Trophoblast cell (in vitro differentiated cells and primary cell): ENCODE measurements at regions not wholly inside any gene's neighbourhood (a gene's known extent, or its start where the extent isn't known, plus 50 kb on each side); places are given as distances from the start of the nearest gene placed in this dataset.
"Not testable (repeated sequence)": the region's sequence is repeated elsewhere in the genome, so short reads cannot be mapped to it uniquely, and the experiment has no call there.

ENCODE experiments used
- DNase-seq, 2 donors: peaks; one replicate each; pipeline ENCODE4 v3.0.0-alpha.2; 2016
- H2AFZ ChIP-seq: 2 replicates; pipeline ENCODE4 v1.6.1; 2013; ENCODE audit warnings: low read length, moderate library complexity, mild to moderate bottlenecking; ENCODE audit not compliant: insufficient read depth, poor library complexity
- H2AK5ac ChIP-seq: 2 replicates; pipeline ENCODE4 v1.6.1; 2013; ENCODE audit warnings: mild to moderate bottlenecking, low read length
- H2BK120ac ChIP-seq: 2 replicates; pipeline ENCODE4 v1.6.1; 2013; ENCODE audit warnings: low read length, mild to moderate bottlenecking, moderate library complexity; ENCODE audit not compliant: insufficient read depth, poor library complexity
- H2BK12ac ChIP-seq: 2 replicates; pipeline ENCODE4 v1.6.1; 2013; ENCODE audit warnings: mild to moderate bottlenecking, low read length, moderate library complexity
- H2BK5ac ChIP-seq: 2 replicates; pipeline ENCODE4 v1.6.1; 2013; ENCODE audit warnings: low read length, low read depth, moderate library complexity, mild to moderate bottlenecking; ENCODE audit not compliant: poor library complexity
- H3K14ac ChIP-seq: 2 replicates; pipeline ENCODE4 v1.6.1; 2013; ENCODE audit warnings: mild to moderate bottlenecking, low read length
- H3K18ac ChIP-seq: 2 replicates; pipeline ENCODE4 v1.6.1; 2013; ENCODE audit warnings: mild to moderate bottlenecking, low read length
- H3K23ac ChIP-seq: 2 replicates; pipeline ENCODE4 v1.6.1; 2013; ENCODE audit warnings: low read length
- H3K27ac ChIP-seq: 2 replicates; pipeline ENCODE4 v1.5.1; 2013; ENCODE audit warnings: low read depth, mild to moderate bottlenecking, inconsistent platforms, low read length, moderate library complexity
- H3K27me3 ChIP-seq: 2 replicates; pipeline ENCODE4 v1.6.1; 2013; ENCODE audit warnings: inconsistent platforms, mild to moderate bottlenecking, low read length, moderate library complexity; ENCODE audit not compliant: insufficient read depth
- H3K36me3 ChIP-seq, 2 experiments: 1 replicate in 1 of 2; 2 replicates in 1 of 2; pipeline ENCODE4 v1.6.1; 2013; ENCODE audit warnings: low read length in 2 of 2, mild to moderate bottlenecking in 2 of 2, moderate library complexity in 1 of 2; ENCODE audit not compliant: insufficient read depth in 2 of 2, control insufficient read depth in 1 of 2
- H3K4ac ChIP-seq: 2 replicates; pipeline ENCODE4 v1.6.1; 2013; ENCODE audit warnings: low read depth, mild to moderate bottlenecking, low read length, moderate library complexity
- H3K4me1 ChIP-seq, 2 experiments: 1 replicate in 1 of 2; 2 replicates in 1 of 2; pipeline ENCODE4 v1.6.1; 2013; ENCODE audit warnings: low read length in 2 of 2, mild to moderate bottlenecking in 2 of 2, moderate library complexity in 1 of 2; ENCODE audit not compliant: insufficient read depth in 2 of 2, control insufficient read depth in 1 of 2
- H3K4me2 ChIP-seq: 2 replicates; pipeline ENCODE4 v1.6.1; 2013; ENCODE audit warnings: inconsistent platforms, mild to moderate bottlenecking, low read length, moderate library complexity
- H3K4me3 ChIP-seq: 2 replicates; pipeline ENCODE4 v1.5.1; 2013; ENCODE audit warnings: mild to moderate bottlenecking, low read depth, low read length, inconsistent platforms
- H3K79me1 ChIP-seq: one replicate; pipeline ENCODE4 v1.6.1; 2013; ENCODE audit warnings: low read length
- H3K79me2 ChIP-seq: 2 replicates; pipeline ENCODE4 v1.6.1; 2013; ENCODE audit warnings: low read length, mild to moderate bottlenecking; ENCODE audit not compliant: control insufficient read depth, insufficient read depth, poor library complexity
- H3K9ac ChIP-seq: 2 replicates; pipeline ENCODE4 v1.6.1; 2013; ENCODE audit warnings: mild to moderate bottlenecking, low read length
- H3K9me3 ChIP-seq: 2 replicates; pipeline ENCODE4 v1.6.1; 2013; ENCODE audit warnings: low read depth, mild to moderate bottlenecking, control low read depth, inconsistent platforms, low read length; ENCODE audit not compliant: insufficient read depth
- H4K12ac ChIP-seq: 2 replicates; pipeline ENCODE4 v1.6.1; 2013; ENCODE audit warnings: low read depth, mild to moderate bottlenecking, low read length, moderate library complexity
- H4K8ac ChIP-seq: 2 replicates; pipeline ENCODE4 v1.6.1; 2013; ENCODE audit warnings: low read depth, mild to moderate bottlenecking, low read length, moderate library complexity
- H4K91ac ChIP-seq: one replicate; pipeline ENCODE4 v1.6.1; 2013; ENCODE audit warnings: low read depth, mild to moderate bottlenecking, low read length, moderate library complexity
- WGBS: extraction: QIAGEN DNeasy Blood & Tissue Kit; methylation state at CpG from one replicate; pipeline ENCODE4 v1.1.7; 2013; ENCODE audit warnings: missing lambda C conversion rate; ENCODE audit not compliant: insufficient read length, insufficient coverage; ENCODE audit errors: extremely low coverage; 5-methylcytosine and 5-hydroxymethylcytosine counted together

- H3K4me1 ChIP-seq, H3K79me2 ChIP-seq, H3K23ac ChIP-seq, H3K4me2 ChIP-seq, H3K4ac ChIP-seq, H2AK5ac ChIP-seq, H3K36me3 ChIP-seq, H3K79me1 ChIP-seq, H4K12ac ChIP-seq, H3K9me3 ChIP-seq, H2BK5ac ChIP-seq, DNase-seq, H4K91ac ChIP-seq, H3K9ac ChIP-seq, H3K27me3 ChIP-seq, H2BK120ac ChIP-seq, H3K14ac ChIP-seq, H2AFZ ChIP-seq, H3K18ac ChIP-seq, H4K8ac ChIP-seq, H3K27ac ChIP-seq, H2BK12ac ChIP-seq, H3K4me3 ChIP-seq: not testable (repeated sequence)
- no CpG with 5 or more reads among the region's 2 CpGs for WGBS
Observed at GRCh38 chr1:238601604-238602003, 710.9 kb upstream of the ZP4 start.

- H2BK12ac ChIP-seq: no peak overlapping the region
- no peak overlapping the region for H3K9ac ChIP-seq
- no peaks in the 10 kb centered on the region for H3K36me3 ChIP-seq
- H3K79me1 ChIP-seq: no peaks in the 10 kb centered on the region
- H3K27me3 ChIP-seq: no peaks in the 10 kb centered on the region
- no peak overlapping the region for H3K4ac ChIP-seq
- H2BK5ac ChIP-seq: no peak overlapping the region
- no peak overlapping the region for H3K4me3 ChIP-seq
- H3K27ac ChIP-seq: no peak overlapping the region
- H2AK5ac ChIP-seq: no peak overlapping the region
- WGBS: no CpG with 5 or more reads among the region's 4 CpGs
- no peak overlapping the region for H2BK120ac ChIP-seq
- H4K8ac ChIP-seq: no peak overlapping the region
- H3K9me3 ChIP-seq: no peaks in the 10 kb centered on the region
- no peak overlapping the region for H3K23ac ChIP-seq
- H4K91ac ChIP-seq: no peak overlapping the region
- H3K14ac ChIP-seq: no peak overlapping the region
- H3K79me2 ChIP-seq: no peaks in the 10 kb centered on the region
- H3K4me1 ChIP-seq: no peaks in the 10 kb centered on the region
- no peak overlapping the region for H4K12ac ChIP-seq
- no peak overlapping the region for H3K18ac ChIP-seq
- no peak overlapping the region for H3K4me2 ChIP-seq
- no peak for DNase-seq
- H2AFZ ChIP-seq: no peak overlapping the region
Observed at GRCh38 chr1:238596703-238597102, 706.0 kb upstream of the ZP4 start.

- Histone ChIP-seq H3K79me2 (no peaks in the 10 kb centered on the region), H3K4me1 (no peaks in the 10 kb centered on the region), H2AK5ac (no peak overlapping the region), H3K23ac (no peak overlapping the region), H3K4me3 (no peak overlapping the region), H3K4me2 (no peak overlapping the region), H3K27ac (no peak overlapping the region), H4K12ac (no peak overlapping the region), H4K8ac (no peak overlapping the region), H3K9ac (no peak overlapping the region), H3K36me3 (no peaks in the 10 kb centered on the region), H3K18ac (no peak overlapping the region), H3K4ac (no peak overlapping the region), H3K14ac (no peak overlapping the region), H2AFZ (no peak overlapping the region), H2BK12ac (no peak overlapping the region), H4K91ac (no peak overlapping the region), H3K27me3 (no peaks in the 10 kb centered on the region), H3K79me1 (no peaks in the 10 kb centered on the region), H2BK5ac (no peak overlapping the region), H2BK120ac (no peak overlapping the region), H3K9me3 (no peaks in the 10 kb centered on the region)
- no CpG with 5 or more reads among the region's 7 CpGs for whole genome bisulfite sequencing
- no peak for DNase-seq
Observed at GRCh38 chr1:238592621-238593020, 701.9 kb upstream of the ZP4 start.

- Histone ChIP-seq H3K4me3 (no peak overlapping the region), H3K79me2 (no peaks in the 10 kb centered on the region), H3K4me1 (no peaks in the 10 kb centered on the region), H3K9ac (no peak overlapping the region), H3K23ac (no peak overlapping the region), H4K8ac (no peak overlapping the region), H3K4ac (no peak overlapping the region), H3K18ac (no peak overlapping the region), H2BK12ac (no peak overlapping the region), H2AK5ac (no peak overlapping the region), H4K91ac (no peak overlapping the region), H3K4me2 (no peak overlapping the region), H3K36me3 (no peaks in the 10 kb centered on the region), H3K79me1 (no peaks in the 10 kb centered on the region), H2AFZ (no peak overlapping the region), H3K27ac (no peak overlapping the region), H3K14ac (no peak overlapping the region), H3K9me3 (no peaks in the 10 kb centered on the region), H2BK5ac (no peak overlapping the region), H3K27me3 (no peaks in the 10 kb centered on the region), H2BK120ac (no peak overlapping the region), H4K12ac (no peak overlapping the region)
- no CpG with 5 or more reads among the region's 9 CpGs for WGBS
- peak; percentile 12 to 55 for DNase-seq
Observed at GRCh38 chr1:238589843-238590435, 699.2 kb upstream of the ZP4 start.
